GM21825 (cell line): ENCODE measurements at regions not wholly inside any gene's neighbourhood (a gene's known extent, or its start where the extent isn't known, plus 50 kb on each side); places are given as distances from the start of the nearest gene placed in this dataset.
A peak's percentile ranks its signal among the peaks of the same experiment; 100 is the strongest.

ENCODE experiments used
- ATAC-seq: cut with Tn5 transposase; IDR thresholded peaks from one replicate; pipeline ENCODE4 v1.9.1; 2021; ENCODE audit warnings: mild to moderate bottlenecking, moderate library complexity; ENCODE audit not compliant: unreplicated experiment

DNA sequence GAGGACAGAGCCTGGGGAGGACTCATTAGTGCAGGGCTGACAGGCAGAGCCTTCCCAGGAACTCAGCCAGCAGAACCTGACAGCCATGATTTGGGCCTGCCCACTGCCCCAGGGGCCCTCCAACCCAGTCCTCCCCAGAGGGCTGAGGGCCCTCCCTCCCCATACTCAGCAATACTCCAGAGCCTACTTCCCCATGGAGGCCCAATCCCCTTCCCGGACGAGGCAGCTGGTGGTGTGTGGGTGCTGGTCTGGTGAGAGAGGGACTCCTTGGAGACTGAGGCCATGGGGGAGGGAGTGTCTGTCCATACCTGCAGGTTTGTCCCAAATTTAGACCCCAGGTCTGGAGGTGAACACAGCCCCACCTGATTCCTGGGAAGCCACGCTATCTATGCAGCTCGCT is 120.9 kb upstream of the MLN start:
- no peak for ATAC-seq

DNA sequence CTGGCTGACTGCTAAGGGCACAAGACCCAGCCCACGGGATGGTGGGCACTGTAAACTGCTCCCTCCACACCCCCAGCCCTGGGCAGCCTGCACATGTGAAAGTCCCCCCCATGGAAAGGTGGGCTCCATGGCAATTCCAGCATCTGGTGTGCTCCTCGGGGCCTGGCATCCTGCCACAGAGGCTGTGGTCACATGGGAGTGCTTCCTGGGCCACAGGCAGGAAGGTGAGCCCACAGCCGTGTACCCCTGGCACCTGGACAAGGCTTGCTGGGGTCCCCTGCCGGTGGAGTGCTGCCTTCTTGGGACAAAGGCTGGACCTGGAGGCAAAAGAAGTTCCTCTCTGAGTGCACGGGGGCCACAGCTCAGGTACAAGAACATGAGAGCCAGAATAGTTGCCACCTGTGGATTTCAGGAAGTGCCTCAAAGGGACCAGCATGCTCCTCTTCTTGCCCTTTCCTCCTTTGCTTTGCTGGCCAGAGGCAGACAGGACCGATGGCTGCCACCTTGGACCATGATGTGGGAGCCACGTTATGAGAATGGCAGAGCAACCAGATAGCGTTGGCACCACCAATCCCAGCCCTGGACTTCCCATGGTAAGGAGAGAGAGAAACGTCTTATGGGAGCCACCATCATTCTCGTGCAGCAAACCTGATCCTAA is 120.2 kb upstream of the MLN start:
- ATAC-seq, result no peak

DNA sequence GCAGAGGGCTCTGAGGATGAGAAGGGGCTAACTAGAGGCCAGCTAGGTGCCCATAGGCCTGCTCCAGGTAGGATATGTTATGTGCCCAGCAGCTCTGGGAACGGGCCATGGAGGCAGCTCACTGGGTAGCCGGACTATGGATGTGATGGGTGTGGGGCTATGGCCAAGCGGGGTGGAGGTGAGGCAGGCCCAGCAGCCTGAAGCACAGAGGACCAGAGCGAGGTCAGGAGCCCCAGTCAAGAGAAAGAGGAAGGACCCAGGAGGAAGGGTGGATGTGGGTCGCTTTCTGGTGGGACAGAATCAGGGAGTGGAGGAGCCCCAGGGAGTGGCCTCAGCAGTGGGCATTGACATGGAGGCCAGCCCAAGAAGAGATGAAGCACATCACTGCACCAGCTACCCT is 117.9 kb upstream of the MLN start:
- ATAC-seq, result no peak

DNA sequence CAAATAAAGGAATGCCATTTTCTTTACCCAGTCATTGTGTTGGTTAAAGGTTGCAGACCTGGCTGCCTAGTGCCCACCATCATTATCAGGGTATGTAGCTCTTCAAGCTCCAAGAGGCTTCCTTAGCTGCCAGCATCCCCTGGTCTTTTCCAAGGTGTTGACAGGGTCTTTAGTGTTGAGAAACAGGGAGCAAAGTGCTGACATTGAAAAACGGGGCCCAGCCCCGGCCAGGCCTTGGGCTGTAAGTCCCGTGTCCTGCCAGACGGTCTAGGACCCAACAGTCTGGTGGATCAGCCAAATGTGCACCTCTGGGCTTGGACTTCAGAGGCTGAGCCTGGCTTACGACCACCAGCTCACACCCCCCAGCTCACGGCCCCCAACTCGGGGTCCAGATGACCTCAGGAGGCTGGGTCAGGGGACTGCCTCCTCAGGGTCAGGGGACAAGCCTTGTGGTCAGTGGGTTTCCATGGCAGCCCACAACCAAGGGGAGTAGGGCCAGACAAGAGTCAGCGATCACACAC is 114.4 kb upstream of the MLN start:
- no peak for ATAC-seq

DNA sequence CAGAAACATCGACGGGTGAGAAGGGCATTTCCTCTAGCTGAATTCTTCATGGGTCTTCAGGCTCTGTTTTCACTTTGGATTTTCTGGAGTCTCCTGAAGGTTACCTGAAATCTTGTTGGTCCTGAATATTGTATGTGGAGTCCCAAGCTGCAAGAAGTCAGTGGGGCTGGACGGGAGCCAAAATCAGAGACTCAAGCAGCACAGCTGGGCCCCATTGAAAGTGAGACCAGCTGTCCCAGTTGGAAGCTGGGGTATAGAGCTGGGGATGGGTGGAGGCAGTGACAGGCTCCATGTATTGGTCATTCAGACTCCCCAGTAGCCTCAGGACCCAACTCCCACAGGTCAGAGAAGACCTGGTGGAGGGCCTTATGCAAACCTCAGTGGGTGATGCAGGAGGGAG is 111.3 kb upstream of the MLN start:
- ATAC-seq, result no peak

DNA sequence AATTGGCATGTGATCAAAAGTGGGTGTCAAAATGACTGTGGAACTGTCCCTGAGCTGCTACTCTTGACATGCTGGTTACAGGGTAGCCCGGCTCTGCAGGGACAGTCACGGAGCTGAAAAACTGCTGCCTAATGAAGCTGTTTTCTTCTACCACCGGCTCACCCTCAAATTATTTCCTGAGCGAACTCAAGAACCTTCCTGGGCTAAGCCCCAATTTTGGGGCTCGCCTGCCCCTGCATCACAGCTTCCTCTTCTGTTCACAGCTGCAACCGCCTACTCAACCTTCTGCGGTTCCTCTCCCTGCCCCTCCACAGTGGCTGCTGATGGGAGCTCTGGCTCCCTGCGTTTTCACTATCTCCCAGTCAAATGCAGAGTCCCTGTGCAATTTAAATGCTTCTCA is 110.8 kb upstream of the MLN start:
- no peak for ATAC-seq

DNA sequence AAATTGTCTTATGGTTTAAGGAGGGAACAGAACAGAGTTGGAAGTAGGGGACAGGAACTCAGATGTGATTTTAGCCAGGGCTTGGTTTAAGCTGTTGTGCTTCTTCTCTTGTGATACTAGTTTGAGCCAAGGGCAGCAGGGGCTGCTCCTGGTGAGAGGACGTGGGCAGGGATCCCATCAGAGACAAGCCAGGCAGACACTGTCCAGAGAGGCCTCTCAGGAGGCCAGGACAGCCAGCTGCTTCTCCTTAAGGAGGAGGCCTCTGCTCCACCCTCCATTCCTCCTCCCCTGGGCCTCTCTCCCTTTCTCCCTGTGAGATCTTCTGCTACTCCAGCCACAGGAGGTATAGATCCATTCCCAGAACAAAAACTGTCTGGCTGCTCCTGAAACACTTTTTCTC is 108.4 kb upstream of the MLN start:
- no peak for ATAC-seq

DNA sequence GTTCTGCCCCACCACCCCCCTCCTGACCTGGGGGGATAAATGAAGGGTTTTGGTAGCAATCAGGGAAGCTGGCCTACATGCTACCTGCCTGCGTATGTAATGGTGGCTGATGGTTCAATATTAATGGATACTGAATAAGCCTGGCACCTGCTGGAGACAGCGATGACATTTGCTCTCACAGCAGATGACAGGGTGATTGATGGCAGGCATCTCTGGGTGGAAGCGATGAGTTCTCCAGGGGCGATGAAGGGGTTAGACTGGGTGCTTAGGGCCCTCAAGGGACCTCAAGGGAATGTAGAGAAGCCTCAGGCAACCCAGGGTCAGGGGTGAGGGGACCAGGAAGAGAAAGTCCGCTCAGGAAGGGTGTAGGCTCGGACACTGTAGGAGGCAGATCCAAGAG is 107.7 kb upstream of the MLN start:
- ATAC-seq, result no peak

DNA sequence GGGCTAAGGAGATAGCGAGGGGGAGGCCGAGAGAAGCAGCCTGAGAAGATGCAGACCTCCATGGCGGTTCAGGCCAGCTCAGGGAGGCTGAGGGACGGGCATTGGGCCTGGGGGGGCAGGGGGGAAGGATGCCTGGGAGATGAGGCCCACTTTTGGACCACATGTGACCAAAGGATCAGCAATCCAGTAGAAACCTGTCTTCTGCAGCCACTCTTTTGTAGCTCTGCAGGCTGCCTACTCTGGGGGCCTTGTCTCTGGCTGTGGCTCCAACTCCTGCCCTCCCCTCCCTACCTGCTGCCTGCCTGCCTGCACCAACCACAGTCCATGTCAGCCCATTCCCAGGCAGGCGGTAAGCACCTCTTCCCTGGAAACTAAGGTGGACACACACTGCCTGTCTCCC is 106.8 kb upstream of the MLN start:
- ATAC-seq, result no peak

DNA sequence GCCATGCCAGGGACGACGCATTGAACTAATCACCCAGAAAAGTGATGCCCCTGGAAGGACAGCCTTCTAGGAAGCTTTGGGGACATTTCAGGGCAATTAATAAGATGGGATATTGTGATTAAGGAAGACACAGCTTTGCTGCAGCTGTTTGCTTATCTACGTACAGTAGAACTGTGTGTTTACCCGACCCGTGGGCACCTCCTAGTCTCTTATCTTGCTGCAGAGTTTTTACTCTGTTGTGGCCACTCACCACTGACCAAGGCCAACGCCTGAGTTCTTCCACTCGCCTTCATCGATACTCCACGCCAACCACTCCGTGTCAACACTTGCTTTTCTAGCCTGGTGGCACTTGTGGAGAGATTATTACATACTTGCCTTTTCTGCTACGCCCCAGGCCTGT is 105.9 kb upstream of the MLN start:
- ATAC-seq, result no peak

DNA sequence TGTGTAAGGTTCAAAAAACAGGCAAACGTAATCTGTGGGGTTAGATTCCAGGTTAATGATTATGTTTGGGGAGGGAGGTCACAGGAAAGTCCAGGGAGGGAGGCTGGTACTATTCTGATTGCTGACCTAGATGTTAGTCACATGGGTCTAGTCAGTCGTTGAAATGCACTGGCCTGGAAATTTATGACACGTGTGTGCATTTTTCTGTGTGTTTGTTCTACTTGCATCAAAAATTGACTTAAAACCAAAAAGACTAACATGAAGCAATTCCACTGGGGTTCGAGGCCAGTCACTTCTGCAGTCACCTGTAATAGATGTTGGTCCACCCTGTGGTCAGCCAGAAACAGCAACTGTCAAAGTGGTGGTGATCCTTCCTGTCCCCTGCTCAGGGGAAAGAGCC is 104.2 kb upstream of the MLN start:
- ATAC-seq, result no peak

DNA sequence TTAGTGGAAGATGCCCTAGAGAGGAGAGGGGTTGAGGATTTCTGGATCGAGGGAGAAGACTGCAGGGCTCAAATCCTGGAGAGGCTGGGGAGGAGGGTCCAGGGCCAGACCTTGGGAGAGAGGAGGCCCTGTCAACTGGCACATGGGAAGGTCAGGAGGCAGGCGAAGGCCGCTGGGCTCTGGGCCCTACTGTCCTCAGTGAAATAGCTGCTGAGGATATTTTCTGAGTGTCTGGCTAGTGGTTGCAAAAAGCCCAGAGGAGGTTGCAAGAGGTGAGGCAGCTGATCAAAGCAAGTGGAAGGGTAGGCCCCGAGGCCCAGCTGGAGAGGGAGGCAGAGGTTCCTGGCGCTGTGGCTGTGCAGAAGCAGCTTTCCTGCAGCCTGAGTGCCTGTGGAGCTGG is 103.4 kb upstream of the MLN start:
- no peak for ATAC-seq

DNA sequence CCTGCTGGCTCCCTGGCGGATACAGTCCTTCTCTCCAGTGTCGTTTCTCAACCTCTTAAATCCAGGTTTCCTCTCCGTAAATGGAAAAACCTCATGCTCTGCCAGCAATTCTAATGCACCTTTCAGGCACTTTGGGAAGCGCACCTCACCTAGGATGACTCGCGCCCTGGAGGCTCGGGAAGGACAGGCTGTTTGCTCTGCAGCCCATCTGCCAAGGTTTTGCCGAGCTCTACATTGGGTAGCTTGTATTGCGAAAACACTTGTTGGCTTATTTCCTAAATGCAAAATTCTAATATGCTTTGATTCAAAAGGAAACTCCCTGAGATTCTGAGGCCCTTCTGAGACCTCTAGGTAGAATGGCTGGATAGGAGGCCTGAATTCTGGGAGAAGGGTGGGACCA is 102.6 kb upstream of the MLN start:
- ATAC-seq, result no peak

DNA sequence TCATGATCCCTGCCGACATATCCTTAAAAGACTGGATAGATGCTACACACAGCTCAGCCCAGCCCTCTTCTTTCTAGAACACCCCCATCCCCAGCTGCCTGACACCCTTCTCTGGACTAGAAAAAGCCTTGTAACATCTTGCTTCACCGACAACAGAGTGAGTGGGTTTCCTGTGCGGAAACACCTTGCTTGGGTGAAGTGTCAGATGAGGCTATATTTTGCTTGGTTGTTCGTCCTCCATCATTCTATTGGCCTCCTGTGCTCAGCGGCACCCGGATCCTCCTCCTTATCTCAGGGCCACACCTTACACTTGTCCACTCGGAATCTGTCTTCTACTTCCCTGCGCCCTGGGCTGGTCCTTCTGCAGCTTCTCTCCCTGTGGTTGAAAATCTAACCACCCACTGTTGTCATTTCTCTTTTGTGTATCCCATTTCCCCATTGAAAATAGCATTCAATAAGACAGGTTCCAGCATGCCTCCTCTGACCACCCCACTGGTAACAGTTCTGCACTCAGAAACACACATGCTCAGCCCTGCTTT is 101.3 kb upstream of the MLN start:
- no peak for ATAC-seq

DNA sequence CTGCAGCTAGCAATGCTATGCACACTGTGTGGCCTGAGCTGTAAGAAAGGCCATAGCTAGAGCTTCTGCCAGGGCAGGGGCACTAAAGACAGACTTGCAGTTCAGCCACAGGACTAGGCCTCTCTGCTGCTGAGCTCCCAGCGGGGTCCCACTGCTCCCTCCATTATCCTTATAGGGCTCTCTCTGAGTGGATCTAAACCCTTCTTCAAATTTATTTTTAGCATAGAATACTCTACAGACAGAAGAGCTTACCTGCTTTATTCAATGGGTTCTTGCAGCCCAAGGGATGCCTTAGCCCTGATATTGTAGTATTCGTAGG is 100.9 kb upstream of the MLN start:
- ATAC-seq, result no peak

DNA sequence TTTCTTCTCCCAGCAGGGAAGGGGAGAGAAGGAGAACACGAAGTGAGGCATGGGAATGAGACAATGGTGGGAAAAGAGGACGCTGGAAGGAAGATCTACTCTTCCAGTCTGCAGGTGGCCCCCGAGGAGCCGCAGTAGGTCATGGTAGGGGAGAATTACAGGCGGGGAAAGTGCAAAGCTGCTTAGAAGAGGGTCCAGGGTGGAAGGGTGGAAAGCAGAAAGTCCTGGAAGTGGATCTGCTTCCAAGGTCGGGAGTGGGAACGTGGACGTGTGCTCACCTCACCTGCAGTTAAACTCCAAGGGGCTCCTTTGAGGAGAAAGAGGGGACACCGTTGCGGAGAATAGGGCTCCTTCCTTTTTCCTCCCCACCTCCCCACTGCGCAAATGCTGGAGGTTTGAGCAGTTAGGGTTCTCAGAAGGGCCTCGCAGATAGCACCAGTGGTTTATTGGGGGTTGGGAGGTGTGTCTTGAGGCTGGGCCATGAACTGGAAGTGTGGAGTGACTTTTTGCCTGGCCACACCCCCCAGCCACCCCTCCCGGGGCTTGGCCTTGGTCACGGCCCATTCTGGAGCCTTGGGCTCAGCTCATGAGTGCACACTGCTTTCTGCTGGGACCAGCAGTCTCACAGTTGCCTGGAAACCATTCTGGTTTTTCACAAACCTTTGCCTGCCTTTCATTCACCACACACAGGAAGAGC is 100.4 kb upstream of the MLN start:
- peak; percentile 82 for ATAC-seq

DNA sequence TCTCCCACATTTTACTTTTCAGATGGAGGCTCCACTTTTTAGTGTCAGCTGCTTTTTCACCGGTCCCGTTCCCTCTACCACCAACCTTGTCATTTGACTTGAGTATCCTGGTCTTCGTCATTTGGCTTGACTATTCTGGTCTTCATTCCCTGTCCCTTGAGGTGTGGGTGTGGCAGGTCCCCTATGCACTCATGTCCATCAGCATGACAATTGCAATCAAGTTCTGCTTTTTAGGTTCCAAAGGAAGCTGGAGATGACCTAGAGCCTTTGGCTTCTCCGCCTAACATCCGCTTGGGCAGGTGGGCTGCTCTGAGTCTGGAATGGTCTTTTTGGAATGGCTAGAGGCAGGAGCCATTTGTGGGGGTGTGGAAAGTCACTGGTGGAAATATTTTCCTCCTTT is 99.8 kb upstream of the MLN start:
- ATAC-seq, result no peak

DNA sequence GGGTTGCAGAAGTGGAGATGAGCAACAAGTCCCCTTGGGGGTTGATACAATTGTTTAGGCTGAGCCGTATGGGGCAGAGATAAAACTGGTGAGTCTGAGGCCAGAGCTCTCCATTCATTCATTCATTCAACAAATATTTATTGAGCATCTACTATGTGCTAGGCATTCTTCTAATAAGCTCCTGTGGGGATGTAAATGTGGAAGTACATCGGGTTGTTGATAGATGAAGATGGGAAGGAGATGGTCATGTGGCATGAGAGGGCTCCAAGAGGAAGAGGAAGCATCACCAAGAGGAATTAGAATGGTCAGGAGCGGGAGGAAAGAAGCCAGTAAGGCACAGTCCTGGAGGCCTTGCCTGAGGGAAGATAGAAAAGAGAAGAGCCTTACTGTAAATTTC is 98.7 kb upstream of the MLN start:
- no peak for ATAC-seq

DNA sequence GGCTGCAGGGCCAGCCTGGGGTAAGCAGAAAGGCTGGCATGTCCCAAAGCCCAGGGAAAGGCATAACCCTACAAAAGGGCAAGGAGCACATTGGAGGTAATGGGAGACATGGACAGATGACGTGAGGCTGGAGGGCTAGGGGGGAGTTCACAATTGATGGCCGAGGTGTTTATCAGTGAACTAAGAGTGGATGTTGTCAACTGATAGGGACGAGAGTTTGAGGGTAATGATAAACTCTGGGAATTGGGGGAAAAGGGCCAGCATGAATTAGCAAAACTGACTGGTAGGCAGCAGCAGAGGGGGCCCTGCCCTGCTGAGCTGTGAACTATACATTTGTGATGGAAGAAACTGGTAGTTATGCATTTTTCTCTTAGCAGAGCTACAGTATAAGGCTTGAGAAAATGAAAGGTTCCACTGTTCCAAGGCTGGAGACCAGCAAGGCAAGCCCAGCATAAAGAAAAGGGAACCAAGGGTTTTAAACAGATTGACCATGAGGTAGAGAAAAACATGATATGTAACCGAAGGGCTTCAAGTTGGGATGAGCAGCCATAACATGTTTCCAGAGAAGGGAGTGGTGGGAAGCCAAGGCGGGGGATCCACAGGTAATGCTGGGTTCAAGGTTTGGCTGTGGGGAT is 98.1 kb upstream of the MLN start:
- no peak for ATAC-seq

DNA sequence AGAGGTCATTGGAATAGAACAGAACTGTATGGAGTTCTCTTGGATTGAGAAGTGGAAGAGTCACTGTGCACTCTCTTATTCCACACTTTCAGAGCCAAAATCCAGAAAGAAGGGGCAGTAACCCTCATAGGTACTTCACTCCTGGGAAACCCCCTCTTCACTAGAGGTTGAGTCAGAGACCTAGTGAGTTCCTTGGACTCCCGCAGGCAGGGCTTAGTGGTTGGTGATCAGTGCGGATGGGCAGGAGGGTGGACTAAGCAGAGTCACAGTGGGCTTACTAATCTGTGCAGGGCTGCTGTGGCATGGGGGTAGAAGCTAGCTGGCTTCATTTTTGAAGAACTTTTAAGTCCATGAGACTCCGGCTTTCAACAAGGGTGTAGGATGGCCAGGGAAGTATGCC is 95.0 kb upstream of the MLN start:
- no peak for ATAC-seq

DNA sequence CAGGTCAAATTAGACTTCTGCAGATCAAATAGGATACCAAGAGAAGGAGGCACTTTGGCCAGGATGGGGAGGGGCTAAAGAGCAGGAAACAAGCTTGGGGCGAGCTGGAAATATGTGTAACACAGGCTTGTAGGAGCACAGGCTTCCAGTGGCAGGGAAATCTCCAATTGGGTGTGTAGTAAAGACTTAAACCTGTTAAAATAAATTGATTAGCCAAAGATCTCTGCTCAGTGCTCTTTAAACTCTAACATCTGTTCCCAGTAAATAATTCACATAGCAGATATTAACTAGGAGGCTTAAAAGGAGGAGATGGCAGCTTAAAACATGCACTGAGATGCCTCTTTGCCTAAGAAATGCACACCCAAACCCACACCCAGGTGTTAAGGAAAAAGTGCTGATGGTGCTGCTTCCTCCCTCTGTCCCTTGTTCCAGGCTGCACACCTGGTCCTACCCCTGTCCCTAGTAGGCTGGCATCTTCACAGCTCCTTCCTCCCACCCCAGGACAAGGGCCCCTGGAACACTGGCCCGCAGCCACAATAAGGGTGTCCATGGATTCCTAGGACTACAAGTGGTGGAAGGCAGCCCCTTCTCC is 93.5 kb upstream of the MLN start:
- no peak for ATAC-seq
